Endothelial cell of umbilical vein (primary cell): ENCODE measurements at regions not wholly inside any gene's neighbourhood (a gene's known extent, or its start where the extent isn't known, plus 50 kb on each side); places are given as distances from the start of the nearest gene placed in this dataset.

Experiments
- BruUV-seq: library from RNA; stranded (reverse); fragments of 400-500 nt; replicated peaks from 2 replicates; lab custom pipeline; 2021; lab: Mats Ljungman, UMichigan
- CTCF ChIA-PET: fragments of 300-600, 350-600 bp; sonication (Branson Sonifier 250); formaldehyde crosslinking; loops from one replicate; lab custom pipeline; 2021; ENCODE audit warnings: antibody characterized with exemption, inconsistent platforms; lab: Charles Lee
- POLR2A ChIA-PET: fragments of 300-600, 350-600 bp; sonication (Branson Sonifier 250); formaldehyde crosslinking; loops from one replicate; lab custom pipeline; 2021; ENCODE audit warnings: antibody characterized with exemption, inconsistent platforms; lab: Charles Lee
- DNase-seq: peaks from one replicate; pipeline ENCODE4 v3.0.0-alpha.2; 2011; ENCODE audit warnings: low read depth, low spot score
- FAIRE-seq: peaks from 2 replicates; lab custom pipeline; 2011; peaks lifted over from hg19 to GRCh38; lab: Jason Lieb, UNC
- H2AFZ ChIP-seq: 2 replicates; pipeline ENCODE4 v1.6.0; 2012; ENCODE audit warnings: low read depth, low read length, control low read depth, inconsistent platforms
- H3K27ac ChIP-seq: 2 replicates; pipeline ENCODE4 v1.5.1; 2011; ENCODE audit warnings: low read depth, mild to moderate bottlenecking, control low read depth, low read length, moderate library complexity; ENCODE audit not compliant: insufficient read depth
- H3K27me3 ChIP-seq, 2 experiments: 2 replicates each; pipeline versions ENCODE4 v1.6.0 to v1.6.1; 2011; ENCODE audit warnings: low read length in 2 of 2, mixed read lengths in 1 of 2; ENCODE audit not compliant: control insufficient read depth in 2 of 2, insufficient read depth in 2 of 2
- H3K36me3 ChIP-seq, 2 experiments: 2 replicates in 1 of 2; 3 replicates in 1 of 2; pipeline ENCODE4 v1.5.1; 2011; ENCODE audit warnings: low read length in 2 of 2, mild to moderate bottlenecking in 1 of 2, moderate library complexity in 1 of 2; ENCODE audit not compliant: control insufficient read depth in 2 of 2, insufficient read depth in 2 of 2; ENCODE audit errors: extremely low read depth in 1 of 2
- H3K4me1 ChIP-seq: 3 replicates; pipeline ENCODE4 v1.5.1; 2011; ENCODE audit warnings: mild to moderate bottlenecking, low read length; ENCODE audit not compliant: control insufficient read depth, insufficient read depth; ENCODE audit errors: extremely low read depth
- H3K4me2 ChIP-seq: 2 replicates; pipeline ENCODE4 v1.6.1; 2011; ENCODE audit warnings: low read length, control low read depth, mixed read lengths; ENCODE audit not compliant: insufficient read depth
- H3K4me3 ChIP-seq, 3 experiments: fragments of 200-600 bp in 1 of 3; sonication (generic), shearing (Covaris generic) in 1 of 3; replicated peaks in 1 of 3; 2 replicates each; pipeline ENCODE4 v1.5.1; 2011 to 2016; ENCODE audit warnings: control low read depth in 3 of 3, low read length in 3 of 3, mild to moderate bottlenecking in 2 of 3, inconsistent platforms in 1 of 3, low read depth in 1 of 3, moderate library complexity in 1 of 3; ENCODE audit not compliant: insufficient read depth in 1 of 3
- H3K79me2 ChIP-seq: 2 replicates; pipeline ENCODE4 v1.6.0; 2012; ENCODE audit warnings: low read length, inconsistent platforms; ENCODE audit not compliant: control insufficient read depth, insufficient read depth
- H3K9ac ChIP-seq: replicated peaks from 2 replicates; pipeline ENCODE3; 2011; ENCODE audit warnings: low read length, control low read depth; ENCODE audit not compliant: insufficient read depth; ENCODE audit errors: extremely low read depth
- H3K9me1 ChIP-seq: replicated peaks from 3 replicates; pipeline ENCODE4 v1.6.0; 2011; ENCODE audit warnings: mild to moderate bottlenecking, low read length; ENCODE audit not compliant: control insufficient read depth, insufficient read depth; ENCODE audit errors: extremely low read depth
- H3K9me3 ChIP-seq: replicated peaks from 2 replicates; pipeline ENCODE4 v1.5.1; 2012; ENCODE audit warnings: low read length, inconsistent platforms; ENCODE audit not compliant: control insufficient read depth, insufficient read depth
- H4K20me1 ChIP-seq: replicated peaks from 2 replicates; pipeline ENCODE3; 2011; ENCODE audit warnings: mild to moderate bottlenecking, low read length; ENCODE audit not compliant: control insufficient read depth, insufficient read depth; ENCODE audit errors: extremely low read depth
- CTCF ChIP-seq, 2 donors: IDR thresholded peaks; 1 replicate in 1 of 2; 2 replicates in 1 of 2; pipeline ENCODE4 v1.5.1; 2011; ENCODE audit warnings: low read length in 2 of 2, mild to moderate bottlenecking in 2 of 2, moderate library complexity in 2 of 2, control low read depth in 1 of 2, inconsistent platforms in 1 of 2, low read depth in 1 of 2; ENCODE audit not compliant: insufficient read depth in 1 of 2; ENCODE audit errors: extremely low read depth in 1 of 2
- EZH2 ChIP-seq: IDR thresholded peaks from 2 replicates; pipeline ENCODE4 v1.6.1; 2012; ENCODE audit warnings: borderline replicate concordance, low read depth, mild to moderate bottlenecking, moderate library complexity, low read length, inconsistent platforms; ENCODE audit not compliant: severe bottlenecking
- FOS ChIP-seq: IDR thresholded peaks from 2 replicates; pipeline ENCODE4 v1.6.1; 2011; ENCODE audit warnings: mild to moderate bottlenecking, low read length, moderate library complexity, borderline replicate concordance; ENCODE audit not compliant: insufficient read depth
- GATA2 ChIP-seq: IDR thresholded peaks from 2 replicates; pipeline ENCODE4 v1.7.0; 2011; ENCODE audit warnings: low read depth, mild to moderate bottlenecking, moderate library complexity, mixed read lengths, low read length; ENCODE audit not compliant: insufficient read length, insufficient read depth
- JUN ChIP-seq: IDR thresholded peaks from 2 replicates; pipeline ENCODE4 v1.6.1; 2011; ENCODE audit warnings: borderline replicate concordance, low read depth; ENCODE audit not compliant: insufficient read length, insufficient read depth
- MAX ChIP-seq: IDR thresholded peaks from 2 replicates; pipeline ENCODE4 v1.6.1; 2011; ENCODE audit not compliant: insufficient read depth, insufficient read length
- MYC ChIP-seq: IDR thresholded peaks from one replicate; pipeline ENCODE4 v1.6.1; 2011; ENCODE audit warnings: mild to moderate bottlenecking, low read depth, low read length
- POLR2A ChIP-seq: IDR thresholded peaks from 2 replicates; pipeline ENCODE4 v1.6.1; 2012; ENCODE audit warnings: low read depth, mild to moderate bottlenecking, control low read depth, low read length
- POLR2AphosphoS5 ChIP-seq: IDR thresholded peaks from 2 replicates; pipeline ENCODE4 v1.6.1; 2012; ENCODE audit warnings: low read depth, mild to moderate bottlenecking, control low read depth, low read length, moderate library complexity; ENCODE audit not compliant: insufficient read depth
- dilution Hi-C: fragments of 300-500 bp; cut with MboI; formaldehyde crosslinking; loops from one replicate; pipeline ENCODE4 v1.15.0; 2019; ENCODE audit warnings: low sequenced_read_pairs; ENCODE audit not compliant: extremely low pct_ligation_motif_present
- intact Hi-C: fragments of 100-400 bp; cut with micrococcal nuclease; formaldehyde crosslinking; loops from one replicate; pipeline ENCODE4 v1.10.0; 2022

- FAIRE-seq: no peak
- H3K27me3 ChIP-seq: peaks cover 18 to 39% of the 10 kb centered on the region in 2 experiments
- POLR2A ChIA-PET: no interaction called here
- no peak overlapping the region for H3K4me2 ChIP-seq
- BruUV-seq: no TSS peak
- no peaks in the 10 kb centered on the region for H3K9me1 ChIP-seq
- H3K9me3 ChIP-seq: no peaks in the 10 kb centered on the region
- no peak for DNase-seq
- CTCF ChIA-PET: interaction anchor here (0.8 to 4.9 kb wide), 7 partner anchors 14 to 94 kb away, joined by 3 to 47 read pairs (median 4); no protein-coding TSS in a partner anchor
- TF ChIP-seq MYC (no peak), GATA2 (no peak), POLR2AphosphoS5 (no peak), EZH2 (no peak), JUN (no peak), POLR2A (no peak), MAX (no peak), FOS (no peak), CTCF (IDR thresholded peaks at IDR 0.05; ENCODE audit: extremely low read depth in 1 of 2, insufficient read depth in 1 of 2, low read depth in 1 of 2, low read length in 2 of 2) (no peak)
- no peaks in the 10 kb centered on the region for H4K20me1 ChIP-seq
- intact Hi-C loops: no loop called here
- H3K9ac ChIP-seq: no peak overlapping the region
- no peak overlapping the region for H3K4me3 ChIP-seq
- H3K4me1 ChIP-seq: no peaks in the 10 kb centered on the region
- H2AFZ ChIP-seq: no peak overlapping the region
- H3K27ac ChIP-seq: no peak overlapping the region
- H3K36me3 ChIP-seq: no peaks in the 10 kb centered on the region
- H3K79me2 ChIP-seq: no peaks in the 10 kb centered on the region
- dilution Hi-C loops: no loop called here
These were observed 67.7 kb upstream of the ALOX12 start for GRCh38 chr17:6928193-6928592.
